ENCODE measurements at regions not wholly inside any gene's neighbourhood (a gene's known extent, or its start where the extent isn't known, plus 50 kb on each side); places are given as distances from the start of the nearest gene placed in this dataset.
A peak's percentile ranks its signal among the peaks of the same experiment; 100 is the strongest.

- Histone ChIP-seq H3K36me3 (no peaks in the 10 kb centered on the region), H3K27ac (no peak overlapping the region), H3K4me3 (no peak overlapping the region), H3K4me1 (no peaks in the 10 kb centered on the region), H3K9me3 (peaks cover 0 to 7% of the 10 kb centered on the region in 2 donors), H3K27me3 (no peaks in the 10 kb centered on the region)
- no peak for DNase-seq (ENCODE audit: low spot score)
- TF ChIP-seq CTCF (IDR thresholded peaks at IDR 0.05) = no peak
These were observed 210.8 kb upstream of the SMARCA2 start for GRCh38 chr9:1804128-1804865.

DNA sequence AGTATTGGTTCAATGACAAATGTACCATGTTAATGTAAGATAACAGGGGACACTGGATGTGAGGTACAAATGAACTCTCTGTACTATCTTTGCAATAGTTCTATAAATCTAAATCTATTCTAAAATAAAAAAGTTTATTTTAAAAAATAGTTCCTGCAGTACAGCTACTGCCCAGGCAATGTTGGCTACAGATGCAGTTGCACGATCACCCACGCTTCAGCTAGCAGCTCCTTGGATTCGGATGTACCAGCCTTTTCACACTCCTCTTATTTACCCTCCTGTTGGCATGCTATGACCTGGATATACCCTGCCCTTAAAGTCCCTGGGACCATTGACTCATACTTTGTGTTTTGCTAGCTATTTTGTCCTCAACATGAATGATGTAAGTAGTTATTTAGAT, 185.4 kb upstream of the SMARCA2 start:
- H3K36me3 ChIP-seq = no peaks in the 10 kb centered on the region
- no peak overlapping the region for H3K4me3 ChIP-seq
- no peaks in the 10 kb centered on the region for H3K4me1 ChIP-seq
- no peaks in the 10 kb centered on the region for H3K27me3 ChIP-seq
- no peak for DNase-seq (ENCODE audit: low spot score)
- H3K27ac ChIP-seq = no peak overlapping the region
- no peak for TF ChIP-seq CTCF (IDR thresholded peaks at IDR 0.05)
- no peaks in the 10 kb centered on the region for H3K9me3 ChIP-seq

DNA sequence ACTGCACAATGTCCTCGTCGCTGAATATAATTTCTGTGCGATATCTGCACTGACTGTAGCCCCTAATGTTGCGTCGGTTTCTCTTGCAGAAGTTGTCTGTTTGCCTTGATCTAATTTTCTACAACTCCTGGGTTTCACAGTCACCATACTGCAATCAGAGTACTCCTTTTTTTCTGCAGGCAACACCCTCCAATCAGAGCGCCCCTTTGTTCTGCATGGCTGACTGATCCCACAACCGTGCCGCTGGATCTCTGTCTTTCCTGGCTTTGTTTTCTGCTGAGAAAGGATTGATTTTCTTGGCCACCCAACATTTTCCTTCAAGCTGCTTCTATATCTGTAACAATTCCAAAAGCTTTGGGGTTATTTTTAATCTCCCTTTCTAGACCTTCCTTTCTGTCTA, 182.2 kb upstream of the SMARCA2 start:
- H3K4me3 ChIP-seq = no peak overlapping the region
- no peaks in the 10 kb centered on the region for H3K9me3 ChIP-seq
- DNase-seq (ENCODE audit: low spot score) = no peak
- no peak for TF ChIP-seq CTCF (IDR thresholded peaks at IDR 0.05)
- H3K27ac ChIP-seq = no peak overlapping the region
- H3K36me3 ChIP-seq = no peaks in the 10 kb centered on the region
- H3K27me3 ChIP-seq = no peaks in the 10 kb centered on the region
- H3K4me1 ChIP-seq = no peaks in the 10 kb centered on the region

- Histone ChIP-seq H3K4me1 (no peaks in the 10 kb centered on the region), H3K4me3 (no peak overlapping the region), H3K27ac (no peak overlapping the region), H3K27me3 (no peaks in the 10 kb centered on the region), H3K36me3 (no peaks in the 10 kb centered on the region), H3K9me3 (no peaks in the 10 kb centered on the region)
- DNase-seq (ENCODE audit: low spot score) = no peak
- TF ChIP-seq CTCF (IDR thresholded peaks at IDR 0.05) = peak in 1 of 2 donors; percentile 38
These were observed 177.6 kb upstream of the SMARCA2 start for GRCh38 chr9:1837453-1838084.

DNA sequence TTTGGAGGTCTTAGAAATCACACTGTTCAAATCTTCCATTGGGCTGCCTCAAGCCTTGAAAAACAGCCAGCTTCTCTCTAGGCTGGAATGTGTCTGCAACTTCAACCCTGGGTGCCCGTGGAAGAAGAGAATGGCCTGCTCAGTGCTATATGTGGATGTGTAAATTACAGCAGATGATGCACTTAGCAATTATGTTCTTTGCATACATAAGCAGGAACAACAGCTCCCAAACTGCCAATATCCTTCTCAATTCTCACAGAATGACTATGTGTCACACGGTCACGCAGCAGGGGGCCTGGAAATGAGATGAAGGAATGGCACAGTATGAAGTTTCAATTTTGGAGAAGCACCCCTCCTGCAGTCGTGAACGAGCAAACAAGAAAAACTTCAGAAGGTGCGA, 175.2 kb upstream of the SMARCA2 start:
- no peaks in the 10 kb centered on the region for H3K27me3 ChIP-seq
- H3K36me3 ChIP-seq = no peaks in the 10 kb centered on the region

More for the DNA sequence above, 175.2 kb upstream of the SMARCA2 start:
- H3K27ac ChIP-seq = no peak overlapping the region
- H3K4me1 ChIP-seq = no peaks in the 10 kb centered on the region
- DNase-seq (ENCODE audit: low spot score) = no peak
- TF ChIP-seq CTCF (IDR thresholded peaks at IDR 0.05) = no peak
- no peaks in the 10 kb centered on the region for H3K9me3 ChIP-seq
- H3K4me3 ChIP-seq = no peak overlapping the region

Measured in right atrium auricular region (tissue), 2 donors.